Activated CD8-positive, alpha-beta memory T cell treated with anti-CD3 and anti-CD28 coated beads for 4 hours (primary cell): ENCODE measurements at regions not wholly inside any gene's neighbourhood (a gene's known extent, or its start where the extent isn't known, plus 50 kb on each side); places are given as distances from the start of the nearest gene placed in this dataset.
"Not testable (repeated sequence)": the region's sequence is repeated elsewhere in the genome, so short reads cannot be mapped to it uniquely, and the experiment has no call there.

Source experiments
- DNase-seq, 2 donors: peaks; one replicate each; pipeline ENCODE4 v3.0.0-alpha.2; 2020; ENCODE audit warnings: low read depth in 2 of 2

- DNase-seq = no peak
These were observed 214.8 kb downstream of the TBC1D2B start for GRCh38 chr15:77862651-77863104.

GRCh38 chr15:77861997-77862635, 215.4 kb downstream of the TBC1D2B start:
- not testable (repeated sequence) for DNase-seq

DNA sequence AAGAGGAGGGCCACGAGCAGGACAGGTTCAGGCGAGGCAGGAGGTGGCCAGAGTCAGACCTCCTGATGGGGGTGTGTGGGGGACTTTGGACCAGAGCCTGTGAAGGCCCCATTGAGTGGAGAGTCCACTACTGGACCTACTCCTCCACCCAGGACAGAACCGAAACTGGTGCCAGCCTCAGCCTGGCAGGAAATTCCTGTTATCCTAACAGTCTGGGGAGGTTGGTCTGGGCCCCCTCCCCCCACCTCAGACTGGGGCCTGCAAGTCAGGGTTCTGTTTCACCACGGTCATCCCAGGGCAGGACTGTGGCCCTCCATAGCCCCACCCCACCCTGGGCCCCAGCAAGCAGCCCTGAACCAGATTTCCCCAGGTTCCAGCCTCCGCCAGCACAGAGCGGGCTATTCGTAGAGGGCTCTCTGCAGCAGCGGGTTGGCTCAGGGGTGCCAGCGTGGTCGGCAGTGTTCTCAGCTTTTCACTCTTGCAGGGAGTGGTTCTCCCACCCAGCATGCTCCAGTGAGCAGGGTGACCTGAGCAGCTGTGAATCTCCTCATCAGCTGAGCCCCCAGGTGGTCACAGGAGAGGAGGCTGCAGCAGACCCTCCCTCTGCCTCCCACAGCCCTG, 217.3 kb downstream of the TBC1D2B start:
- no peak for DNase-seq

DNA sequence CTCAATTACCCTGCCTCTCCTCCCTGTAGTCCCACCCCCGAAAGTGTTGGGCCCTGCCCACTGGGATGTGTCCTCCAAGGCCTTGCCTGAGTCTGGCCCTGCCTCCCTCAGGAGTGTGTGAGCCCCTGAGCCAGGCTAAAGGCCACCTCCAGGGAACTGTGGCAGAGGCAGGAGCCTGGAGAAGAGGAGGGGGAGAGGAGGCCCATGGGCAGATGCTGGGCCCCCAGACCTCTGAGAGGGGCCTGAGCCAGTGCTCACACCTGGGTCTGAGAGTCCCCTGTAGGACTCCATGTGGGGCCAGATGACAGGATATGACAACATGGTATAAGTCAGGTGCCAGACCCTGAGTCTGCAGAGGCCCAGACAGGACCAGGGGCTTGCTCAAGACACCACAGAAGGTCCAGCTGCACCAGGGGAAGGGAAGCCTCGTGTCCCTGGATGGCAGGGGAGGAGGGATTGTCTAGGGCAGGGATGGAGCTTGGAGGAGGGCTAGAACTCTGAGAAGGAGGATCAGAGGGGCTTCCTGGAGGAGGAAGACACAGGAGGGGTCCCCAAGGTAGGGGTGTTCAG, 217.9 kb downstream of the TBC1D2B start:
- DNase-seq = no peak

DNA sequence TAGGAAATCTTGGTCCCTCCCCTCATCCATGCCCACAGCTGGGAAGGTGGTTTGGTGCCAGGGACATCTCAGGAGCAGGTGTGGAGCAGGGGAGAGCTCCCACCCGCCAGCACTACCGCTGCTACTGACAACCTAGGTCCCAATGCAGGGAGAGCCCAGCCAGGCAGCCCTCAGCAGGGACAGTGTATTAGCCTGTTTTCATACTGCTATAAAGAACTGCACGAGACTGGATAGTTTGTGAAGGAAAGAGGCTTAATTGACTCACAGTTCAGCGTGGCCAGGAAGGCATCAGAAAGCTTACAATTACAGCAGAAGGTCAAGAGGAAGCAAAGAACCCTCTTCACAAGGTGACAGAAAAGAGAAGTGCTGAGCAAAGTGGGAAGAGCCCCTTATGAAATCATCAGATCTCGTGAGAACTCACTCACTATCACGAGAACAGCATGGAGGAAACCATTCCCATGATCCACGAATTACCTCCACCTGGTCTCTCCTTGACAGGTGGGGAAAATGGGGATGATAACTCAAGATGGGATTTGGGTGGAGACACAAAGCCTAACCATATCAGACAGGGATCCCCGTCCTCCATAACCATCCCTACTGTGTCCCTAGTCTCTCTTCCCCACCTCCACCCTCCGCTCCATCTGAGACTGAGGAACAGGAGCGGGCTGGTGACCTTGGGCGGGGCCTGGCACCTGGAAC, 218.6 kb downstream of the TBC1D2B start:
- DNase-seq = no peak

GRCh38 chr15:77857419-77857818, 220.1 kb downstream of the TBC1D2B start:
- no peak for DNase-seq

DNA sequence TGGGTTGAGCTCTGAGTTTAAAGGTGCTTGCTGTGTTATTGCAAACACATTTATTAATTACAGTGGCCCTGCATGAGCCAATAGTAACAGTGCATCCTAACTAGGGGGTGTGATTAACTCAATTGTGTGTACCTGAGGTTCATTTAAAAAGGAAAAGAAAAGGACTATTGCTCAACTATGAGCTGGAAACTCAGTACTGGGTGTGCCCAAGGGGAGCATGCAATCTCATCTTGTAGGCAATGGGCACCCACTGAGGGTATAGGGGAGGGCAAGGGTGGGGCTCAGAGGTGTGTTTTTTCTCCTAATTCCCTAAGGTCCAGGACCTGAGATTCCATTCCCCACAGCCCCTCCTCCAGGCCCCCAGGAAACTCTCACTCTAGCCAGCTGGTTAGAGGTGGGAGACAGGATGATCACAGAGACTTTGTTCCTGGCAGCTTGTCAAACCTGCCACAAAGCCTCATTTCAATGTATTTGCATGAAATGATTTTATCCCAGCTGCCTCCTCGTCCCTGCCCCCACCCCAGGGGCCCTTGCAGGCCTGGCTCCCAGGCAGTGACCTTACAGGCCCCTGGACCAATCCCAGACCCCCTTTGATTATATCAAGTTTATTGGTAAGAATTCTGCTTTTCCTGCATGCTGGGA, 220.7 kb downstream of the TBC1D2B start:
- DNase-seq = no peak

DNA sequence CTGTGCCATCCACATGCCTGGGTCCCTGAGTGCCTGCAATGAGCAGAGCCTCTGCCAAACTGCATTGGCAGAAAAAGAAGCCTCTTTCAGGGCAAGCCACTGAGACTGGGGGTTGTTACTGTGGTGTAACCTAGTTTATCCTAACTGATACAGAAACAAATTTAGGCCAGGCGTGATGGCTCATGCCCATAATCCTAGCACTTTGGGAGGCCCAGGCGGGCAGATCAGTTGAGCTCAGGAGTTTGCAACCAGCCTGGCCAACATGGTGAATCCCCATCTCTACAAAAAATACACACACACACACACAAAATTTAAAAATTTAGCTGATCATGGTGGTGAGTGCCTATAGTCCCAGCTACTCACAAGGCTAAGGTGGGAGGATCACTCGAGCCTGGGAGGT, 221.6 kb downstream of the TBC1D2B start:
- no peak for DNase-seq

DNA sequence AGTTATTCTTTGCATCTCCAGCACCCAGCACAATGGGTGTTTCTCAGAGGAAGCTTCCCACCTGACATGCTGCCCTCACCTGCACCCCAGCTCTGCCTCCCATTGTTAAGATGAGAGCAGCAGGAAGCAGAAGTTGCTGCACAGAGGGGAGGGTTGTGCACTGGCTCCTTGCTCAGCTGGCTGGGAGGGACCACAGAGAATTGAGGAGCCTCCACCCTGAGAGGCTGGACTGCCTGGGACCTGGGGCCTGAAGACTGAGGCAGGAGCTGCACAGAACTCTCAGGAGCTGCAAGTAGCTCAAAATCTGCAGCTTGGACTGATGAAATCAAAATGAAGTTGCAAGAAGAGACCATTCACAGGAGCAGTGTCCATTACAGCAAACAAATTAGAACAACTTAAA, 222.3 kb upstream of the LINGO1 start:
- DNase-seq = no peak

- DNase-seq = no peak
These were observed 221.2 kb upstream of the LINGO1 start for GRCh38 chr15:77853910-77854309.

DNA sequence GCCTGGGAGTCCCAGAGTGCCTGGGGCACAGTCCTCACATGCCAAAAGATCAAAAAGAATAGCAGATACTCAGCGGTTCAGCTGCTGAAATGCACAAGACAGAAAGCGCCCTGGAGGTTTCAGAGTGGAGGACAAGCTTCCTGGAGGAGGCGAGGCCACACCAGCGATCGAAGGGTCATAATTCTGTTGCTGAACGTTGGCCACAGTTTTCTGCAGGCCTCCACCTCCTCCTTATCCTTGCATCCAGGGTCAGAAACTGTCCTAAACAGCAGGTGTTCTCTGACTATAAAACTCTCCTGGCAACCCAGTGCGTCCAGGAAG, 220.3 kb upstream of the LINGO1 start:
- DNase-seq = no peak

- DNase-seq = no peak
These were observed 219.7 kb upstream of the LINGO1 start for GRCh38 chr15:77852241-77853007.

- no peak for DNase-seq
These were observed 219.0 kb upstream of the LINGO1 start for GRCh38 chr15:77851691-77852090.

DNA sequence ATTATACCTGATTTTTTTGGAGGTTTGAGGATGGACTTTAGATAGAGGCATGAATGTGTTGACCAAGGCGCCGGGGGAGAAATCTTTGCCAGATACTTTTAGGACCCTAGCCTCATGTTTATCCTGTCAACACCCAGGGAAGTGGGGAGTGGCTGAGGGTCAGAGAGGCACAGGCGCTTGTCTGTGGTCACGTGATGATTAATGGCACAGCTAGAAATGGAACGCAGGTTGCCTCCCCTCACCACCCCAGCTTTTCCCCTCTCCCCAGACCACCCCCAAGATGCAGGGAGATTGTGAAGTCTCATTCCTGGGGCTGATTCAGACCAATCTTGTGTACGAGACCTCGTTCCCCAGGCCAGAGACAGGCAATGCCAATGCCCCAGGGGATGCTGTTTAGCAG, 218.4 kb upstream of the LINGO1 start:
- DNase-seq = no peak

DNA sequence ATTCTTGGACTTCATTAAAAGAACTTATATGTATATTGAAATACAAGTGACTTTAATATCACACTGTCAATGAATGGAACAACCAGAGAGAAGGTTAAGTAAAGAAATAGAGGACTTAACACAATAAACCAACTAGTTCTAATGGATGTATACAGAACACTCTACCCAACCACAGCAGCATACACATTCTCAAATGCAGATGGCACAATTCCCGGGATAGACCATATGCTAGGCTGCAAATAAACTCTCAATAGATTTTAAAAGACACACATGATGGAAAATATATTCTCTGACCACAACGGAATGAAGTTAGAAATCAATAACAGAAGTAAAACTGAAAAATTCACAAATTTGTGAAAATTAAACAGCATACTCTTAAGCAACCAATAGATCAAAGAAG, 214.3 kb upstream of the LINGO1 start:
- DNase-seq = no peak

DNA sequence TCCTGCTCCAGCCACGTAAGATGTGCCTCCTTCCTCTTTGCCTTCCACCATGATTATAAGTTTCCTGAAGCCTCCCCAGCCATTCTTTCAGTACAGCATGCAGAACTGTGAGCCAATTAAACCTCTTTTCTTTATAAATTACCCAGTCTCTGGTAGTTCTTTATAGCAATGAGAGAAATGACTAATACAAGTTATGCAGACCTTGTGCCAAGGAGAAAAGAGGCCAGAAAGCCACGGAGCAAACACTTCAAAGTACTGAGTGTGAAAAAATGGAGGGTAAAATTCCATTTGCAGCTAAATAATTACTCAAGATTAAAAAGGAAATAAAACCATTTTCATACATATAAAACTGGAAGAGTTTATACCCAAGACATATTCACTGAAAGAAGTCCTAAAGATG, 213.6 kb upstream of the LINGO1 start:
- no peak for DNase-seq

DNA sequence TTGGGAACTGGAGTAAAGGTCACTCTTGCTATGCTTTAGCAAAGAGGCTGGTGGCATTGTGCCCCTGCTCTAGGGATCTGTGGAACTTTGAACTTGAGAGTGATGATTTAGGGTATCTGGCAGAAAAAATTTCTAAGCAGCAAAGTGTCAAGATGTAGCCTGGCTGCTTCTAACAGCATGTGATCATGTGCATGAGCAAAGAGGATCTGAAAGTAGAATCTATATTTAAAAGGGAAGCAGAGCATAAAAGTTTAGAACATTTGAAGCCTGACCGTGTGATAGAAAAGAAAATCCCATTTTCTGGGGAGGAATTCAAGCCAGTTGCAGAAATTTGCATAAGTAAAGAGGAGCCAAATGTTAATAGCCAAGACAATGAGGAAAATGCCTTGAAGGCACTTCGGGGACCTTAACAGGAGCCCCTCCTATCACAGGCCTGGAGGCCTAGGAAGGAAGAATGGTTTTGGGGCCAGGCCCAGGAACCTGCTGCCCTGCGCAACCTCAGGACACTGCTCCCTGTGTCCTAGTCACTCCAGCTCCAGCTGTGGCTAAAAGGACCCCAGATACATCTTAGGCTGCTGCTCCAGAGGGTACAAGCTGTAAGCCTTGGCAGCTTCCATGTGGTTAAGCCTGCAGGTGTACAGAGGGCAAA, 212.2 kb upstream of the LINGO1 start:
- DNase-seq = no peak

DNA sequence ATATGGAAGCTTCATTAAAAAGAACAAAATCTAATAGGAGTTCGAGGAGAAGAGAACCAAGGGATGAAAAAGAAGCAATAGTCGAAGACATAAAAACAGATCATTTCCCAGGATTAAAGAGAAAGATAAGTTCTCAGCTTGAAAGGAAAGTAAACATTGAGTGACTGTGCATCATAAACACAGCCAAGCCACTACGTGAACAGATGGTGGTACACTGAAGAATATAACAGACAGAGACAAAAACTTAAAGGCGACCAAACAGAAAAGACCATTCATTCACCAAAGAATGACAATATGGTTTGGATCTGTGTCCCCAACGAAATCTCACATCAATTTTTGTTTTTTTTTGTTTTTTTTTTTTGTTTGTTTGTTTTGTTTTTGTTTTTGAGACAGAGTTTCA, 210.8 kb upstream of the LINGO1 start:
- no peak for DNase-seq

DNA sequence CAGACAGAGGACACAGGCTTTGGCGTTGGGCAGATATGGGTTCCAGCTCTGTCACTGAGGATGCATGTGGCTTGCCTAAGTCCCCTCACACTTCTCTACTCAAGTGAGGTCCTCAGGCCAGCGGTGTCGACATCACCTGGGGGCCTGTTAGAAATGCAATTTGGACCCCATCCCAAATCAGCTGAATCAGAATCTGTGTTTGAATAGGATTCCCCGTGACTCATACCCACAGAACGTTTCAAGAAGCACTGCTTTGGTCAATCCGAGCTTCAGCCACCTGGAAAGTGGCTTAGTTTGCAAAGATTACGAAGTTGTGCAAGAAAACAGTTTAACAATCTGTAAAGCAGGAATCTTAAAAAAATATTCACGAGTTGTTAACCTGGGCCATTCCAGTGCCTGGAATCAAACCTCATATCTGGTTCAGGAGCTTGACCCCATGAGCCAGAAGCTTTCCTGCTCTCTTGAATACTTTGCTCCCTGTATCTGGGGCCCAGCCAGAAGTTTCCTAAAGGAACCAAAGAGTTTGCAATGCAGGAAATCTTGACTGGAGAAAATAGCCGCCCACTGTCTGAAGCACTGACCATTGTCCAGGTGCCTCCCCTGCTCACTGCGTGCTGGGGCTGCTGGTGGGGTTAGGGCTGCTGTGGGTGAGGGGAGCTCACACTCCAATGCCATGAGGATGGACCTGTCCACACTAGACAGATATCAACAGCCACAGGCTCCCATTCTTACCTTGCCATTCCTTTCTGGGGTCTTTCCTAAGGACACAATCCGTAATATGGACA, 208.5 kb upstream of the LINGO1 start:
- no peak for DNase-seq
